GM04504 (cell line): ENCODE measurements at regions not wholly inside any gene's neighbourhood (a gene's known extent, or its start where the extent isn't known, plus 50 kb on each side); places are given as distances from the start of the nearest gene placed in this dataset.

ENCODE experiments used
- DNase-seq: peaks from one replicate; pipeline ENCODE4 v3.0.0-alpha.2; 2012; ENCODE audit warnings: low read depth

GRCh38 chr17:36728030-36728991 is 126.9 kb downstream of the MRM1 start:
- DNase-seq, result no peak

GRCh38 chr17:36730095-36730808 is 128.9 kb downstream of the MRM1 start:
- DNase-seq, result no peak

- no peak for DNase-seq
Observed at GRCh38 chr17:36730857-36731490, 129.6 kb downstream of the MRM1 start.

GRCh38 chr17:36731811-36732210 is 130.4 kb downstream of the MRM1 start:
- DNase-seq, result no peak

GRCh38 chr17:36732351-36732750 is 131.0 kb downstream of the MRM1 start:
- DNase-seq, result no peak

GRCh38 chr17:36736201-36737156 is 135.1 kb downstream of the MRM1 start:
- no peak for DNase-seq

- DNase-seq, result no peak
Observed at GRCh38 chr17:36739208-36739607, 137.8 kb downstream of the MRM1 start.

- no peak for DNase-seq
Observed at GRCh38 chr17:36740157-36740556, 138.8 kb downstream of the MRM1 start.

GRCh38 chr17:36741019-36741902 is 139.9 kb downstream of the MRM1 start:
- DNase-seq, result no peak

- DNase-seq, result no peak
Observed at GRCh38 chr17:36742267-36743000, 141.1 kb downstream of the MRM1 start.

GRCh38 chr17:36743130-36743529 is 141.7 kb downstream of the MRM1 start:
- no peak for DNase-seq

GRCh38 chr17:36746381-36747053 is 145.1 kb downstream of the MRM1 start:
- DNase-seq, result no peak

GRCh38 chr17:36747861-36748260 is 146.5 kb downstream of the MRM1 start:
- no peak for DNase-seq

GRCh38 chr17:36748272-36748671 is 146.9 kb downstream of the MRM1 start:
- DNase-seq, result no peak

GRCh38 chr17:36749493-36749892 is 148.1 kb downstream of the MRM1 start:
- DNase-seq, result no peak

- no peak for DNase-seq
Observed at GRCh38 chr17:36750316-36750885, 149.0 kb downstream of the MRM1 start.

GRCh38 chr17:36752096-36752888 is 150.9 kb downstream of the MRM1 start:
- no peak for DNase-seq

- DNase-seq, result no peak
Observed at GRCh38 chr17:36755586-36755985, 154.2 kb downstream of the MRM1 start.
